Mesendoderm (in vitro differentiated cells): ENCODE measurements at regions not wholly inside any gene's neighbourhood (a gene's known extent, or its start where the extent isn't known, plus 50 kb on each side); places are given as distances from the start of the nearest gene placed in this dataset.

ENCODE experiments used
- DNase-seq: peaks from one replicate; pipeline ENCODE4 v3.0.0; 2013
- H2AK5ac ChIP-seq: 2 replicates; pipeline ENCODE4 v1.6.1; 2013; ENCODE audit warnings: low read length, inconsistent platforms
- H2BK120ac ChIP-seq: 2 replicates; pipeline ENCODE4 v1.6.1; 2013; ENCODE audit warnings: low read depth, mild to moderate bottlenecking, low read length, moderate library complexity, mixed read lengths
- H2BK15ac ChIP-seq: replicated peaks from 2 replicates; pipeline ENCODE4 v1.6.1; 2013; ENCODE audit warnings: low read depth, mild to moderate bottlenecking, moderate library complexity
- H2BK5ac ChIP-seq: 2 replicates; pipeline ENCODE4 v1.6.1; 2013; ENCODE audit warnings: low read length, inconsistent platforms
- H3K18ac ChIP-seq: 2 replicates; pipeline ENCODE4 v1.6.1; 2013; ENCODE audit warnings: mild to moderate bottlenecking, low read length, mixed read lengths
- H3K23ac ChIP-seq: one replicate; pipeline ENCODE4 v1.6.1; 2013; ENCODE audit warnings: low read length
- H3K27ac ChIP-seq: 2 replicates; pipeline ENCODE4 v1.5.1; 2013; ENCODE audit warnings: low read depth, mild to moderate bottlenecking, inconsistent platforms, low read length, moderate library complexity
- H3K27me3 ChIP-seq: 2 replicates; pipeline ENCODE4 v1.6.1; 2013; ENCODE audit warnings: low read length, control low read depth, mild to moderate bottlenecking, inconsistent platforms; ENCODE audit not compliant: insufficient read depth, poor library complexity
- H3K36me3 ChIP-seq: 2 replicates; pipeline ENCODE4 v1.6.1; 2013; ENCODE audit warnings: low read length, inconsistent platforms; ENCODE audit not compliant: control insufficient read depth, insufficient read depth
- H3K4ac ChIP-seq: one replicate; pipeline ENCODE4 v1.6.1; 2013; ENCODE audit warnings: low read depth, mild to moderate bottlenecking, low read length, moderate library complexity
- H3K4me1 ChIP-seq: 2 replicates; pipeline ENCODE4 v1.6.1; 2013; ENCODE audit warnings: low read depth, low read length, inconsistent platforms; ENCODE audit not compliant: control insufficient read depth
- H3K4me2 ChIP-seq: 2 replicates; pipeline ENCODE4 v1.6.1; 2013; ENCODE audit warnings: low read length
- H3K4me3 ChIP-seq: 2 replicates; pipeline ENCODE4 v1.5.1; 2013; ENCODE audit warnings: mild to moderate bottlenecking, low read length
- H3K56ac ChIP-seq: one replicate; pipeline ENCODE4 v1.6.1; 2013; ENCODE audit warnings: low read length
- H3K79me1 ChIP-seq: 2 replicates; pipeline ENCODE4 v1.6.1; 2013; ENCODE audit warnings: low read length, inconsistent platforms
- H3K79me2 ChIP-seq: 2 replicates; pipeline ENCODE4 v1.6.1; 2013; ENCODE audit warnings: mild to moderate bottlenecking, low read length; ENCODE audit not compliant: control insufficient read depth, insufficient read depth
- H3K9ac ChIP-seq: 2 replicates; pipeline ENCODE4 v1.6.1; 2013; ENCODE audit warnings: low read length, inconsistent platforms
- H4K5ac ChIP-seq: one replicate; pipeline ENCODE4 v1.6.1; 2013; ENCODE audit warnings: low read length
- H4K8ac ChIP-seq: one replicate; pipeline ENCODE4 v1.6.1; 2013; ENCODE audit warnings: low read depth, mild to moderate bottlenecking, control low read depth, low read length, moderate library complexity
- WGBS: extraction: QIAGEN DNeasy Blood & Tissue Kit; methylation state at CpG from one replicate; pipeline ENCODE4 v1.1.7; 2013; ENCODE audit warnings: low lambda C conversion rate, missing lambda C conversion rate; ENCODE audit not compliant: insufficient coverage; ENCODE audit errors: extremely low coverage; 5-methylcytosine and 5-hydroxymethylcytosine counted together

DNA sequence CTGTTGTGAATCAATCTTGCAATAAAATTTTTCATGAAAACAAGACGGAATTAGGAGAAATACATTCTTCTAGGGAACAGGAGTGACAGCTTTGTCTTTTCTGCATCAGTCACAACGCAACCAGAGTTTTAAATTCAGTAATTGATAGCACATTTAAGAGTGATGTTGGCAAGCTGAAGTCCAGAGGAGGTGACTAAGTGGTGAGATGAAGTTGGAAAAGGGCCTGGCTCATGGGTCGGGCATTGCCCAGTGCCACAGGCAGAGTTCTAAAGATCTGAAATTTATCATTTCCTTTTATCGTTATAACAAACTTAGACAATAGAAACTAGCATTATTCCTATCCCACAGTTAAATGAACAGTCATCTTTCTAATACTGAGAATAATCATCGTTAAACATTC lies 764.6 kb upstream of the ZEB2 start:
- Histone ChIP-seq H3K36me3 (no peaks in the 10 kb centered on the region), H3K27ac (no peak overlapping the region), H3K4me3 (no peak overlapping the region), H3K4ac (no peak overlapping the region), H3K4me1 (no peaks in the 10 kb centered on the region), H2BK5ac (no peak overlapping the region), H2BK15ac (no peak overlapping the region), H3K23ac (no peak overlapping the region), H3K56ac (no peak overlapping the region), H3K79me2 (no peaks in the 10 kb centered on the region), H3K18ac (no peak overlapping the region), H3K4me2 (no peak overlapping the region), H4K8ac (no peak overlapping the region), H3K27me3 (no peaks in the 10 kb centered on the region), H2BK120ac (no peak overlapping the region), H4K5ac (no peak overlapping the region), H3K9ac (no peak overlapping the region), H2AK5ac (no peak overlapping the region), H3K79me1 (no peaks in the 10 kb centered on the region)
- no peak for DNase-seq
- WGBS = no CpG with 5 or more reads among the region's 5 CpGs

DNA sequence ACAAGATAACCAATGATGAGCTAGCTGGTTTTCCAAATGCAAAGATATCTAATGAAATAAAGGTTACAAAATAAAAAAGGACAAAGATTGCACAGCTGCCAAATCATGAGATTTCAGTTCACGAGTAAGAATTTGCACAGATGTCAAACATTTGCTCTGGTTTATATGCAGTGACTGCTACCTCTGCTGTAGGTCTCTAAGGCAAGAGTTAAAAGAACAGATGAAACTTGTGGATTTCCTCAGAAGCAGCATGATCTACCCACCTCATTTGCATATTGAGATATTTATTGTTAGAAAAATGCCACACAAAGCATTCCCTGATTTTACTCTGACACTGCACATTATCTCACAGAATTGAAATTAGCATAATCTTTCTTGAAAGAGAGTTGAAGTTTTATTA lies 763.2 kb upstream of the ZEB2 start:
- no peak for DNase-seq
- H3K27me3 ChIP-seq = no peaks in the 10 kb centered on the region
- H3K56ac ChIP-seq = no peak overlapping the region
- H2BK5ac ChIP-seq = no peak overlapping the region
- no peaks in the 10 kb centered on the region for H3K79me1 ChIP-seq
- H3K27ac ChIP-seq = no peak overlapping the region
- H2BK15ac ChIP-seq = no peak overlapping the region
- no peaks in the 10 kb centered on the region for H3K79me2 ChIP-seq
- no peak overlapping the region for H2AK5ac ChIP-seq
- no peaks in the 10 kb centered on the region for H3K36me3 ChIP-seq
- no peaks in the 10 kb centered on the region for H3K4me1 ChIP-seq
- H3K4me2 ChIP-seq = no peak overlapping the region
- no peak overlapping the region for H3K9ac ChIP-seq
- H3K4ac ChIP-seq = no peak overlapping the region
- WGBS = no CpG with 5 or more reads among the region's 1 CpG
- no peak overlapping the region for H4K5ac ChIP-seq
- H2BK120ac ChIP-seq = no peak overlapping the region
- H3K18ac ChIP-seq = no peak overlapping the region
- no peak overlapping the region for H3K4me3 ChIP-seq
- no peak overlapping the region for H3K23ac ChIP-seq
- no peak overlapping the region for H4K8ac ChIP-seq

- Histone ChIP-seq H3K27me3 (no peaks in the 10 kb centered on the region), H4K5ac (no peak overlapping the region), H3K56ac (no peak overlapping the region), H3K27ac (no peak overlapping the region), H3K4me1 (no peaks in the 10 kb centered on the region), H3K4ac (no peak overlapping the region), H4K8ac (no peak overlapping the region), H3K79me1 (no peaks in the 10 kb centered on the region), H3K36me3 (no peaks in the 10 kb centered on the region), H2BK5ac (no peak overlapping the region), H2BK120ac (no peak overlapping the region), H3K4me2 (no peak overlapping the region), H3K79me2 (no peaks in the 10 kb centered on the region), H3K23ac (no peak overlapping the region), H3K9ac (no peak overlapping the region), H2AK5ac (no peak overlapping the region), H3K18ac (no peak overlapping the region), H3K4me3 (no peak overlapping the region), H2BK15ac (no peak overlapping the region)
- no peak for DNase-seq
Measured at GRCh38 chr2:145277922-145278321, 758.0 kb upstream of the ZEB2 start.

DNA sequence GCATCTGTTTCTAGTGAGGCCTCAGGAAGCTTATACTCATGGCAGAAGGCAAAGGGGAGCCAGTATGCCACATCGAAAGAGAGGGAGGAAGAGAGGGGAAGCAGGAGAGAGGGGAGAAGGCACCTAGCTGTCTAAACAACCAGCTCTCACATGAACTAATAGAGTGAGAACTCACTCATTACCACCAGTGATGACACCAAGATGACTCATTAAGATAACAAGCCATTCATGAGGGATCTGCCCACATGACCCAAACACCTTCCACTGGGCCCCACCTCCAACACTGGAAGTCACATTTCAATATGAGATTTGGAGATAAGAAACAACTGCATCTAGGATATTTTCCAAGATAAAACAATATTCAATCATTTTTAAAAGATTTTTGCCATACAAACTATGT lies 753.9 kb upstream of the ZEB2 start:
- Histone ChIP-seq H4K8ac (no peak overlapping the region), H3K79me2 (no peaks in the 10 kb centered on the region), H3K27me3 (no peaks in the 10 kb centered on the region), H3K56ac (no peak overlapping the region), H3K4me2 (no peak overlapping the region), H2BK120ac (no peak overlapping the region), H3K79me1 (no peaks in the 10 kb centered on the region), H3K9ac (no peak overlapping the region), H3K4me1 (no peaks in the 10 kb centered on the region), H2BK15ac (no peak overlapping the region), H3K27ac (no peak overlapping the region), H3K4me3 (no peak overlapping the region), H3K18ac (no peak overlapping the region), H2BK5ac (no peak overlapping the region), H3K4ac (no peak overlapping the region), H2AK5ac (no peak overlapping the region), H4K5ac (no peak overlapping the region), H3K36me3 (no peaks in the 10 kb centered on the region), H3K23ac (no peak overlapping the region)
- peak; percentile 57 for DNase-seq
- no CpG with 5 or more reads among the region's 1 CpG for WGBS

DNA sequence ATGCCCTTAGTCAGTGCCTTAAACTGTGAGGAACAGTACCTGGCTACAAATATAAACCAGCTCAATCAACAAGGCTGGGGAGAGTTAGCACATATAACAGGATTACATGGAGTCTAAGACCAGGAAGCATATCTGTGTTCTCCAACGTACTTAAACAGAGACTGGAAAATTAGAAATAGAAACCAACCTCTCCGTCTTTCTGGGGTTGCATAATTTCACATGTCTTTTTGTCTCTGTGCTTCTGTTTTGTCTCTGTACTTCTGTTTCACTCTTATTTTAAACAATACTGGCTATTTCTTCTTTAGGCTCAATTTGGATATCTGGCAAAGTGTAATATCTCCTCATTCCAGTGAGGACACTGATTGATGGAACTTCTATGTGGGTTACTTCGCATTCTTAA lies 749.0 kb upstream of the ZEB2 start:
- WGBS = no CpG with 5 or more reads among the region's 3 CpGs
- H4K8ac ChIP-seq = no peak overlapping the region
- no peak overlapping the region for H3K9ac ChIP-seq
- no peak overlapping the region for H3K4me3 ChIP-seq
- no peaks in the 10 kb centered on the region for H3K36me3 ChIP-seq
- no peak overlapping the region for H3K4ac ChIP-seq
- H3K4me1 ChIP-seq = no peaks in the 10 kb centered on the region
- no peak overlapping the region for H4K5ac ChIP-seq
- H2BK15ac ChIP-seq = no peak overlapping the region
- no peak overlapping the region for H2AK5ac ChIP-seq
- no peak overlapping the region for H3K27ac ChIP-seq
- no peak overlapping the region for H3K56ac ChIP-seq
- H2BK120ac ChIP-seq = no peak overlapping the region
- no peak overlapping the region for H3K18ac ChIP-seq
- no peak overlapping the region for H3K4me2 ChIP-seq
- H3K79me2 ChIP-seq = no peaks in the 10 kb centered on the region
- DNase-seq = no peak
- H3K79me1 ChIP-seq = no peaks in the 10 kb centered on the region
- no peak overlapping the region for H2BK5ac ChIP-seq
- no peaks in the 10 kb centered on the region for H3K27me3 ChIP-seq
- H3K23ac ChIP-seq = no peak overlapping the region

- Histone ChIP-seq H3K56ac (no peak overlapping the region), H3K23ac (no peak overlapping the region), H3K4ac (no peak overlapping the region), H3K79me1 (no peaks in the 10 kb centered on the region), H3K18ac (no peak overlapping the region), H3K4me3 (no peak overlapping the region), H2BK15ac (no peak overlapping the region), H3K27me3 (no peaks in the 10 kb centered on the region), H4K8ac (no peak overlapping the region), H3K9ac (no peak overlapping the region), H3K27ac (no peak overlapping the region), H3K79me2 (no peaks in the 10 kb centered on the region), H3K36me3 (no peaks in the 10 kb centered on the region), H2BK120ac (no peak overlapping the region), H4K5ac (no peak overlapping the region), H3K4me2 (no peak overlapping the region), H2AK5ac (no peak overlapping the region), H2BK5ac (no peak overlapping the region), H3K4me1 (no peaks in the 10 kb centered on the region)
- no peak for DNase-seq
Measured at GRCh38 chr2:145267451-145267850, 747.5 kb upstream of the ZEB2 start.
